ENCODE measurements at regions not wholly inside any gene's neighbourhood (a gene's known extent, or its start where the extent isn't known, plus 50 kb on each side); places are given as distances from the start of the nearest gene placed in this dataset.

DNA sequence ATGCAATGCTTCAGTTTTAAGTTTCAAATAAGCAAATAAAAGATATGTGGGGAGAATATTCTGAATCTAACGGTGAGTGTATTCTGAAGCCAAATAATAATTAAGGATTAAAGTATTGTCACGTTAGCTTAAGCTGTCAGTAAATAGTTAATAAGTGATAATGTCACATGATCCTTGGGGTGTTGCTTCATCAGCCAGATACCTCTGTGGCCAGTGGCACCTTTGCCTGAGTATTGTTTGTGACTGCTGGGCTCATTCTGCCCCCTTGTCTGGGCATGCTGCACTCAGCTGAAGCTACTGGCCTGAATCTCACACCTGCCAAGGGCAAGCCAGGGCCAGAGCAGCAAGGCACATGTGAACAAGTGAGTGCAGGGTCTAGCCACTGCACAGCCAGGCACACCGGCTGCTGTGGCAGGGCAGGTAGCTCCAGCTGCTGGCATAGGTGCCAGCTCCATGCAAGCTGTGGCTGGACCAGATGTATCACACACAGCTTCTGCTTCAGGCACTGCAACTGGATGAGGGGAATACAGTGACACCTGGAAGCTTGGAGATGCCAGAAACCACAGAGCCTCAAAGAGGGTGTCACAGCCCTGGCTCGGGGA, 739.7 kb downstream of the SLC6A15 start:
- H3K4me3 Mint-ChIP-seq (ENCODE audit: low read depth, unreplicated experiment): no peak overlapping the region
- CTCF ChIA-PET: interaction anchor here (0.6 kb wide), 1 partner anchor 1353 kb away, joined by 4 read pairs; no protein-coding TSS in a partner anchor
- no peaks in the 10 kb centered on the region for H3K36me3 Mint-ChIP-seq (ENCODE audit: insufficient read depth, unreplicated experiment)
- H3K27ac Mint-ChIP-seq (ENCODE audit: unreplicated experiment): no peak overlapping the region
- H3K9me3 Mint-ChIP-seq (ENCODE audit: low read depth, unreplicated experiment): no peaks in the 10 kb centered on the region
- no peaks in the 10 kb centered on the region for H3K27me3 Mint-ChIP-seq (ENCODE audit: unreplicated experiment)
- no TSS peak for BruUV-seq (replicated peaks)
- intact Hi-C loops (cut with micrococcal nuclease; ENCODE audit: unreplicated experiment): loop anchor here (10.0 kb wide), 1 partner anchor 228 kb away; no protein-coding TSS in a partner anchor
- DNase-seq: no peak
- TF ChIP-seq, protein P1, sequence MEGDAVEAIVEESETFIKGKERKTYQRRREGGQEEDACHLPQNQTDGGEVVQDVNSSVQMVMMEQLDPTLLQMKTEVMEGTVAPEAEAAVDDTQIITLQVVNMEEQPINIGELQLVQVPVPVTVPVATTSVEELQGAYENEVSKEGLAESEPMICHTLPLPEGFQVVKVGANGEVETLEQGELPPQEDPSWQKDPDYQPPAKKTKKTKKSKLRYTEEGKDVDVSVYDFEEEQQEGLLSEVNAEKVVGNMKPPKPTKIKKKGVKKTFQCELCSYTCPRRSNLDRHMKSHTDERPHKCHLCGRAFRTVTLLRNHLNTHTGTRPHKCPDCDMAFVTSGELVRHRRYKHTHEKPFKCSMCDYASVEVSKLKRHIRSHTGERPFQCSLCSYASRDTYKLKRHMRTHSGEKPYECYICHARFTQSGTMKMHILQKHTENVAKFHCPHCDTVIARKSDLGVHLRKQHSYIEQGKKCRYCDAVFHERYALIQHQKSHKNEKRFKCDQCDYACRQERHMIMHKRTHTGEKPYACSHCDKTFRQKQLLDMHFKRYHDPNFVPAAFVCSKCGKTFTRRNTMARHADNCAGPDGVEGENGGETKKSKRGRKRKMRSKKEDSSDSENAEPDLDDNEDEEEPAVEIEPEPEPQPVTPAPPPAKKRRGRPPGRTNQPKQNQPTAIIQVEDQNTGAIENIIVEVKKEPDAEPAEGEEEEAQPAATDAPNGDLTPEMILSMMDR (IDR thresholded peaks at IDR 0.05; ENCODE audit: unreplicated experiment): no peak
- no peaks in the 10 kb centered on the region for H3K4me1 Mint-ChIP-seq (ENCODE audit: low read depth, unreplicated experiment)

DNA sequence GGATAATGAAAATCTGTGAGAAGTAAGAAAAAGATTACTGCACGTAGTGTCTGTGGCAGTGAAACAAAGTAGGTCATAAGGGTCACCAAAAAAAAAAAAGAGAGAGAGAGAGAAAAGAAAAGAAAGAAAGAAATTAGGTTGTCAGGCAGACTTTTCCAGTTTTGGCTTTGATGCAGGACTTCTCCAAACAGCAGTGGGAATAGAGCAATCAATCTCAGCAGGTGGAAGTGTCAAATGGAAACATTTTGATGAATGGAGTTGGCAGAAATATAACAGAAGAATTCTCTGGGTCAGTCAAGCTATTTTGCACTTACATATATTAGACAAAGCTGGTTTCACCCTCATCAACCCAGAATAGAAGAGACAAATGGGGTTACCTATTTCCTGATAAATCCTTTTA, 745.8 kb downstream of the SLC6A15 start:
- CTCF ChIA-PET: interaction anchor here (0.8 kb wide), 1 partner anchor 1024 kb away, joined by 5 read pairs; no protein-coding TSS in a partner anchor
- no peak for DNase-seq

DNA sequence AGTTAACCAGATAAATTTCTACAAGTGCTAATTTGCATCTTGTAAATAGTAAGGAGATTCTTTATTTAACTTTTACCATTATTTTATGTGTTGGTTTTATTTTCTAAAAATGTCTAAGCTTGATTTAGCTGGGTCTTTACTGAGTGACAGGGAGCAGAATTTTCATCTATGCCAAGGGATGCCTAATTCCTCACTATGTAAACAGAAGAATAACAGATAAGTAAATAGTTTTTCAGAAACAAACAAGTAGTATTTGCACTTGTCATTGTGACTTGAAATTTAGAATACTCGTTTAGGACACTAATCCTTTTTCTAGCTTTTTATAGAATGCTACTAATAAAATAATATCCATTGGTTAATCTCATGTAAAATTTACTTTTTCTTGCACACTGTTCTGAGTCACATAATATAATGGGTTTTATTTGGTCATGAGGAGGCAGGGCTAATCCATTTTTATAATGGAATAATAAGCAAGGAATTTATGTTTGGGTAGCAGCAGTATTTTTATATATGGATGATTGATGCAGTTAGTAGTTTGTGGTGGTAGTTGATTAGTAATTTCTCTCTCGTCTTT, 746.5 kb downstream of the SLC6A15 start:
- CTCF ChIA-PET: no interaction called here

More for the DNA sequence above, 745.8 kb downstream of the SLC6A15 start:
- Mint-ChIP-seq H3K27ac (ENCODE audit: unreplicated experiment) (no peak overlapping the region), H3K4me3 (ENCODE audit: low read depth, unreplicated experiment) (no peak overlapping the region), H3K36me3 (ENCODE audit: insufficient read depth, unreplicated experiment) (no peaks in the 10 kb centered on the region), H3K27me3 (ENCODE audit: unreplicated experiment) (no peaks in the 10 kb centered on the region), H3K4me1 (ENCODE audit: low read depth, unreplicated experiment) (no peaks in the 10 kb centered on the region), H3K9me3 (ENCODE audit: low read depth, unreplicated experiment) (no peaks in the 10 kb centered on the region)
- intact Hi-C loops (cut with micrococcal nuclease; ENCODE audit: unreplicated experiment): no loop called here
- TF ChIP-seq, protein P1 (IDR thresholded peaks at IDR 0.05; ENCODE audit: unreplicated experiment): no peak
- BruUV-seq (replicated peaks): no TSS peak

DNA sequence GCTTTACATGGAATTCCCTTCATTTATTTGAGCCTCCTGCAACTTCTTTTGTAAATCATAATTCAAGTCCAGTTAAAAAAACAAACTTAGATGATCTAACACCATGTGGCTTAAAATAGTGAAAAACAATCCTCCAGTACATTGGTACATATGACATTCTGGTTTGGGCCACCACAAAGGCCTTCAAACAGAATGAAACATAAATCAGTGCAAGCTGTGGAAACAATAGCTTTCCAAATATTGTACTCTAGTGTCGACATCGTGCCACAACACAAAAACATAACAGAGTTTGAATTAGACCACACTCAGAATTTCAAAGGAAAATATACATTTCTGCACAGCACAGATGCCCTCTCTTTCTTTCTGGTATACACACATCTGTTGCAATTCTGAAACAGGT, 751.3 kb downstream of the SLC6A15 start:
- BruUV-seq (replicated peaks): no TSS peak
- Mint-ChIP-seq H3K4me1 (ENCODE audit: low read depth, unreplicated experiment) (no peaks in the 10 kb centered on the region), H3K27ac (ENCODE audit: unreplicated experiment) (no peak overlapping the region), H3K27me3 (ENCODE audit: unreplicated experiment) (no peaks in the 10 kb centered on the region), H3K4me3 (ENCODE audit: low read depth, unreplicated experiment) (no peak overlapping the region), H3K36me3 (ENCODE audit: insufficient read depth, unreplicated experiment) (no peaks in the 10 kb centered on the region), H3K9me3 (ENCODE audit: low read depth, unreplicated experiment) (no peaks in the 10 kb centered on the region)
- intact Hi-C loops (cut with micrococcal nuclease; ENCODE audit: unreplicated experiment): no loop called here
- TF ChIP-seq, protein P1 (IDR thresholded peaks at IDR 0.05; ENCODE audit: unreplicated experiment): no peak
- CTCF ChIA-PET: no interaction called here
- DNase-seq: no peak

More for the DNA sequence above, 746.5 kb downstream of the SLC6A15 start:
- no peaks in the 10 kb centered on the region for H3K4me1 Mint-ChIP-seq (ENCODE audit: low read depth, unreplicated experiment)
- intact Hi-C loops (cut with micrococcal nuclease; ENCODE audit: unreplicated experiment): no loop called here
- no TSS peak for BruUV-seq (replicated peaks)
- no peak overlapping the region for H3K4me3 Mint-ChIP-seq (ENCODE audit: low read depth, unreplicated experiment)
- no peaks in the 10 kb centered on the region for H3K9me3 Mint-ChIP-seq (ENCODE audit: low read depth, unreplicated experiment)
- no peak overlapping the region for H3K27ac Mint-ChIP-seq (ENCODE audit: unreplicated experiment)
- H3K27me3 Mint-ChIP-seq (ENCODE audit: unreplicated experiment): no peaks in the 10 kb centered on the region
- DNase-seq: no peak
- no peaks in the 10 kb centered on the region for H3K36me3 Mint-ChIP-seq (ENCODE audit: insufficient read depth, unreplicated experiment)
- TF ChIP-seq, protein P1 (IDR thresholded peaks at IDR 0.05; ENCODE audit: unreplicated experiment): no peak
